GM21526 (cell line): ENCODE measurements at regions not wholly inside any gene's neighbourhood (a gene's known extent, or its start where the extent isn't known, plus 50 kb on each side); places are given as distances from the start of the nearest gene placed in this dataset.
"Not testable (repeated sequence)": the region's sequence is repeated elsewhere in the genome, so short reads cannot be mapped to it uniquely, and the experiment has no call there.

Experiments
- ATAC-seq: cut with Tn5 transposase; IDR thresholded peaks from one replicate; pipeline ENCODE4 v1.9.1; 2021; ENCODE audit warnings: moderate library complexity; ENCODE audit not compliant: unreplicated experiment, low FRiP score

GRCh38 chr2:142758973-142759372, 118.5 kb upstream of the KYNU start:
- ATAC-seq = no peak

GRCh38 chr2:142757111-142757510, 120.4 kb upstream of the KYNU start:
- no peak for ATAC-seq

- no peak for ATAC-seq
Observed at GRCh38 chr2:142756430-142756829, 121.0 kb upstream of the KYNU start.

- no peak for ATAC-seq
Observed at GRCh38 chr2:142755191-142755590, 122.3 kb upstream of the KYNU start.

DNA sequence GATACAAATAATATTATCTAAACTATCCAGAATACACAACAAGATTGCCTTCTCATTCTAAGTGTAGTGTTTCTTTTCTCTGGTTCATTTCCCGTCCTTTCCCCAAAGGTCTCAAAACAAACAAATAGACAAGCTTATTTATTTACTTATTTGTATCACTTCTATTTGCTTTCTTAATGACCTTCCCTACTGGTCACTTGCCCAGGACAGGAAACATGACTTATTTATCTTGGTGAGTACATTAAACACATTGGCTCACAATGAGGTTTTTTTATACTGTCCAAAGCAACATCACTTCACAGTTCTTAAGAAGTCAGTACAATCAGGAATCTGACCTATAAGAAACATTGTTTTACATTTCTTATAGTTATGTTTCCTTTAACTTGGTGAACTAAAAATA, 123.3 kb upstream of the KYNU start:
- ATAC-seq = no peak

GRCh38 chr2:142750858-142751257, 126.6 kb upstream of the KYNU start:
- no peak for ATAC-seq

- ATAC-seq = no peak
Observed at GRCh38 chr2:142748559-142749099, 128.8 kb upstream of the KYNU start.

- ATAC-seq = no peak
Observed at GRCh38 chr2:142745691-142746090, 131.8 kb upstream of the KYNU start.

- ATAC-seq = peak; percentile 20
Observed at GRCh38 chr2:142742371-142743214, 134.9 kb upstream of the KYNU start.

DNA sequence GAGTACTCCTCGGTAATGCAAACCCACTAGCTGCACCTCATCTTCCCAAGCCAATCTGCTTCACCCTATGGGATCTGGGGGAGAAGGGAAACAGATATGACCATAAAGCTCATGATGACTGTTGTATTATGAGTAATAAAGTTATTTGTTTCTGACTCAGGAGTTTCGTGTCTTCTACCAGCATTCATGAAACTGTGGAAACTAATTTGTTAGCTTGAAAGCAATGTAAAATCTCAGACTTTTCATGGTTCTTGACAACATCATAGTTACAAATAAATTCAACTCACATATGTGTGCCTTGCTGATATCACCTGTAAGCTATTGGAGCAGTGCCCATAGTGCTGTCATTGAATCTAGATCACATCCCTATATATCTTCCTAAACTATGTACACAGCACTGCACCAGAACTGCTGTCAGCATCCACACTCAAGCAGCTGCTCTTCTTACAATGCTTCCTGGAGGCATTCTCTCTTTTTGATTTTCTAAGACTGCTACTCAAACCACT, 135.6 kb upstream of the KYNU start:
- peak; percentile 78 for ATAC-seq

GRCh38 chr2:142734770-142735169, 142.7 kb upstream of the KYNU start:
- no peak for ATAC-seq

- no peak for ATAC-seq
Observed at GRCh38 chr2:142734231-142734630, 143.2 kb upstream of the KYNU start.

DNA sequence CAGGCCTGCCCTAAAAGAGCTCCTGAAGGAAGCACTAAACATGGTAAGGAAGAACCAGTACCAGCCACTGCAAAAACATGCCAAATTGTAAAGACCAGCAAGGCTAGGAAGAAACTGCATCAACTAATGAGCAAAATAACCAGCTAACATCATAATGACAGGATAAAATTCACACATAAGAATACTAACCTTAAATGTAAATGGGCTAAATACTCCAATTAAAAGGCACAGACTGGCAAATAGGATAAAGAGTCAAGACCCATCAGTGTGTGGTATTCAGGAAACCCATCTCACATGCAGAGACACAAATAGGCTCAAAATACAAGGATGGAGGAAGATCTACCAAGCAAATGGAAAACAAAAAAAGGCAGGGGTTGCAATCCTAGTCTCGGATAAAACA, 147.7 kb upstream of the KYNU start:
- not testable (repeated sequence) for ATAC-seq

DNA sequence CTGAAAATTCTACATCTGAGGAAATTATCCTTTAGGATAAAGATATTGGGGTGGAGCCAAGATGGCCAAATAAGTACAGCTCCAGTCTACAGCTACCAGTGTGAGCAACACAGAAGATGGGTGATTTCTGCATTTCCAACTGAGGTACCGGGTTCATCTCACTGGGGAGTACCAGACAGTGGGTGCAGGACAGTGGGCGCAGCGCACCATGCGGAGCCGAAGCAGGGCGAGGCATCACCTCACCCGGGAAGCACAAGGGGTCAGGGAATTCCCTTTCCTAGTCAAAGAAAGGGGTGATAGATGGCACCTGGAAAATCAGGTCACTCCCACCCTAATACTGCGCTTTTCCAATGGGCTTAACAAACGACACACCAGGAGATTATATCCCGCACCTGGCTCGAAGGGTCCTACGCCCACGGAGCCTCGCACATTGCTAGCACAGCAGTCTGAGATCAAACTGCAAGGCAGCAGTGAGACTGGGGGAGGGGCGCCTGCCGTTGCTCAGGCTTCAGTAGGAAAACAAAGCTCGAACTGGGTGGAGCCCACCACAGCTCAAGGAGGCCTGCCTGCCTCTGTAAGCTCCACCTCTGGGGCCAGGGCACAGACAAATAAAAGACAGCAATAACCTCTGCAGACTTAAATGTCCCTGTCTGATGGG, 149.5 kb upstream of the KYNU start:
- ATAC-seq = not testable (repeated sequence)

DNA sequence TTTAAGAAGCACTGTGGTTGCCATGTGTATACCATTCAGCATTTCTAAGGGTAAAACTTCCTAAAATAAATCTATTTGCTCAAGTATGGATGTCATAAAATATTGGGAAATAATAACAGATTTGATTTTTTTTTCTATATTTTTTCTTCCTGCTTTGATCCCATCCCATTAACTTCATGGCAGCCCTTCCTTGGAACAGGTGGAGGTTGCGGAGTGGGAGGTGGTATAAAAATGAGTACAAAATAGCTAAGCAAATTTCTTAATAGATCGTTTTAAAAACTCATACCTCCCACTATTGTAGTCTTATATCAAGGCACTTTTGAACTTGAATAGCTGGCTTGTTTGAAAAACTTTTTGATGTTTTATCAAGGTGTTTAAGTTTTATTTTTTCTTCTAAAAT, 152.1 kb upstream of the KYNU start:
- ATAC-seq = no peak

DNA sequence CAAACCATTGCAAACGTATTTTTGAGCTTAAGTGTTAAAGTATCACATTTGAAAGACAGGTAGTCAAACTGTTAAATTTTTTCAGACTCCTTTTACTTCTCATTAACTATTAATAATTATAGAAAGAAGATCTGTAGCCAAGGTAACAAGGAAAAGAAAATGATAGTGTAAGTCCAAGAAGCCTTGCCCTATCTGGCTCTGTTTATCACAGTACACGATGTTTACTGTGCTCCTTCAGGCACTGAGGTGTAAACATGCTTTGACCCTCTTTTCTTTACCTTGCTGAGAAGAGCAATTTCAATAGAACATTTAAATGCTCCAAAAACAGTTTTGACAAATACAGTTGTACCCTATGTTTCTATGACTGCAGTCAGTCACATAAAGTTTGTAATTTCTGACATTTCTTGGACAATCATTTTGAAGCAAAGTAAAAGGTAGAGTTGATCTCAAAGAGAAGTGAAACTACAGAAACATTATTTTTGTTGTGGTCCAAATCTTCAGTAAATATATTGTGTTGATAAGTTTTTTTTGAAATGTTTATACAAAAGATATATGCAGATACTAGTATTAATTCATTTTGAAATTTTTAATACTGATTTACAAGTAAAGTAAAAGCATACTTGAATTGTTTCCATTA, 152.6 kb upstream of the KYNU start:
- ATAC-seq = peak; percentile 67

- ATAC-seq = no peak
Observed at GRCh38 chr2:142724186-142724585, 153.3 kb upstream of the KYNU start.

GRCh38 chr2:142723236-142723635, 154.2 kb upstream of the KYNU start:
- ATAC-seq = no peak

DNA sequence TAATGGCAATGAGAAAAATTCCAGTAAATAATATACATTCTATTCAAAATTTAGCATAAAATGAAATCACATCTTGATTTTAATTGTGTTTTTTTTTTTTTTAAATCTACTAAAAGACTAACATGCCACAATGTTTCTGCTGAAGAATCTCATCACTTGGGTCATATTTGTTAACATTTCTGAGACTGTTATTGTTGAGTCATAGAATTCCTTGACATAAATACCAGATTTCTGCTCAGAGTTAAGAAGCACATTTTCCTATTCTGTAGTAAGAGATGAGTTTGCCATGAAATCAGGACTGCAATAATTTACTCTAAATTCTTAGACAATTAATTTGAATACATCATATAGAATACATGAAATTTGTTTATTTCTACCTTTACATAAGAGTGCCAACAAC, 154.9 kb upstream of the KYNU start:
- ATAC-seq = no peak

DNA sequence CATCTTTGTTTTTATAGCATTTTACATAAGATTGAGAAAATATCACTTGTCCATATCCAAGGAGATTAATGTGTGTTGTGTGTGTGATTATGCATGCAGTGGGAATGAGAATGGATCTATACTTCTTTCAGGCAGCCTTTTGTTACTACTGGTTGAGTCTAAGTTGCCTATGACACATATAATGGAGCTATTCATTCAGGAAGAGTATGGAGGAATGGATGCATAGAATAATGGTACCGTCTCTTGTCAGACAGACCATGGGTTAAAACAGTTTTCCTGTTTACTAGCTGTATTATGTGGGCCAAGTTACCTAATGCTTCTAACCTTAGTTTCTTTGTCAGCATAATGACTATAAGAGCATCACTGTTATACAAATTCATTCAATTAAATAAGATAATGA, 155.4 kb upstream of the KYNU start:
- no peak for ATAC-seq

DNA sequence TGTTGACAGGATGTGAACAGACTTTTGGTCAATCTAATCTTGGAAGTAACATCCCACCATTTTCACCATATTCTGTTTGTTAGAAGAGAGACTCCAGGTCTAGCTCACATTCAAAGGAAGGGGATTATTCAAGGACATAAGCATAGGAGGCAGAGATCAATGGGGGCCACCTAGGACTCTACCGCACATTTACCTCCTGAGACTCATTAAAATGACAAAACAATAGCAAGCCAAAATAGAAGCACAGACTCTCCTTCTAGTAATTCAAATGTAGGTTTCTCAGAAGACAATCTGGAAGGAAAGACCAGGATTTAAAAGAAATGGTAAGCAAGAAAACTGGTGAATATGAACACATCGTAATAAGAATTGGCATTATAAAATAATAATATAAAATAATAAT, 156.4 kb upstream of the KYNU start:
- no peak for ATAC-seq
